Urothelium cell line (cell line): ENCODE measurements at regions not wholly inside any gene's neighbourhood (a gene's known extent, or its start where the extent isn't known, plus 50 kb on each side); places are given as distances from the start of the nearest gene placed in this dataset.

Experiments
- DNase-seq: peaks from one replicate; pipeline ENCODE4 v3.0.0; 2011; ENCODE audit warnings: low spot score, mixed read lengths
- FAIRE-seq: peaks from 2 replicates; lab custom pipeline; 2011; peaks lifted over from hg19 to GRCh38; lab: Jason Lieb, UNC

DNA sequence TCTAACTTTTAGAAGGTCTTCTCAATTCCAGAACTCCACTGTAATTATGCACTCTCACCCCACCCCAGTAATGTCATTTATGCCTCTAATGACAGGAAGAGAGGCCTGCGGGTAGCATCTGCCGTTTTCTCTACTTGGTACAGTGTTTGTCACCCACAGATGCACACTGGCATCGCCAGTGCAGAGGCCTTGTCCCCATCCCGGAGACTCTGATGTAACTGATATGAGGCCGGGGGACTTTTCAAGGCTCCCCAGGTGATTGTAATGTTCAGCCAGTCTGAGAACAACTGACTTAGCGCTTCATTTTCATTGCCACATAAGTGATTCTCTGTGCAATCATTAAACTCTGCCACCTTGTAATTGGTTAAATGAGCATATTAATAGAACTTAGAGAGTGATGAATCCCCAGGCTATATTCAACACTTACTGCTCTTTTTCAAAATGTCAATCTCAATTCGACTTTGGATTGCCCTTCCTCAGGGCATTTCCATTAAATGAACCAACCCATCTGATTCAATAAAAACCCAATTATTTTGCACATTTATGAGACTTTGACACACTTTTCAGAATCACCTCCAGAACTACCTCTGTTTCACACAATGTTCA, 113.2 kb downstream of the HERPUD2 start:
- FAIRE-seq: no peak
- DNase-seq: no peak

DNA sequence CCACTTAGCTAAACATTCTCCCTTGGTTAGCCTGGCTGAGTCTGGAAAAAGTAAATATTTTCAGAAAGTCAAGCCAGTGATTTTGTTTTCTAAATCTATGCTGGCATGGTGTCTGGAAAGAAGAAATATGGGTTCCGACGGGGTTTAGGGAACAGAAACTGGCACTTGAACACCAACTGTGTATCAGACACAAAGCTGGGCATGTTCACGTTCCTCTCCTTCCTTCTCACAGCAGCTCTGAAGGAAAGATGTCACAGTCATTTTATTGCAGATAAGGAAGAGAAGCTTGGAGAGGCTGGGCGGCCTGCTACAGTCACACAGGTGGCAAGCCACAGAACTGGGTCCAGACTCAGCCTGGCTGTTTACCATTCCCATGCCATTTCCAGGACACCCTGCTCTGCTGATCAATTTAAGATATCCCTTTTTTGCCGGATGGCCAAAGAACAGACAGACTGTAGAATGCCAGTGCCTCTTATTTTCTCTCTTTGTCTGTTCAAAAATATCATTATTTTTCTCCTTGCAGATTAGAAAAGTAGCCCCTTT, 118.8 kb downstream of the HERPUD2 start:
- FAIRE-seq: no peak
- DNase-seq: no peak

DNA sequence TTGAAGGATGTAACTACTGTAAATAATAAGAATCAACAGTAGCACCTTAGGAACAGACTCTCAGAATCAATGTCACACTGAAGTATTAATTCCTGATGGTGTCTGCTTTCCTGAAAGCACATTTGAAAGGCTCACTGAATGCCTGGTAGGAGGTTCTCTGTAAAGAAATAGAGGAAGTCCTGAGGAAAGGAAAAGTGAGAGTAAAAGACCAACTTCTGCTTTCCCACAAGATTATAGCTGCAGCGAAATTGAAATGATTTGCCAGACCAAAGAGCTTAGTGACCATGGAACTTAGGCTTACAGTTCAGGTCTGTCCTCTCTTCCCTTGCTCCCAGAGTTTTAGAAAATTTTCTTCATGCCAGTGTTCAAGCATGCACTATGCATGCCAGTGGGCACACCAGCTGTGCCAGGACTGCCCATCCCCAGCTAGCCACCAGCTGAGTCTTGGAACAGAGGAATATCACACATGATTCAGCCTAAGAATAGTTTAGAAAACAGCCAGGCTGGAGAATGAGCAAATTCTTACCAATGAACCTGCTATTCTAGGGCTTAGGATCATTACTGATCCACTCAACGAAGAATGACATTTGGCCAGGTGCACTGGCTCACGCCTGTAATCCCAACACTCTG, 123.2 kb downstream of the HERPUD2 start:
- no peak for FAIRE-seq

DNA sequence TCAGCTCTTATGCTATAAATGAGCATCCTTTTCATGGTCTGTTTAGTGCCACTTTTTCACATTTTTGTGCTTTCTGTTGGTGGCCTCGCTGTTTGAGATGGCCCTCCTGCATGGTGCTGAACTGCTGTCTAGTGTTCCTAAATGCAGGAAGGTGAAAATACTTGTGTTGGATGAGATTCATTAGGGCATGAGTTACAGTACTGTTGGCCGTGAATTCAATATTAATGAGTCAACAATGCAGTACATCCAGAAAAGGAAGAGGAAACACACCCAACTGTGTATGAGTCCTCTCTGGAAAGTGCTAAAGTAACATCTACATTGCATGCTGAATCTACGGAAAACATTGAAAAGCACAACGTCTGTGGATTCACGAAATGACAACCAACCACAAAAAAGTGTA, 124.0 kb downstream of the HERPUD2 start:
- DNase-seq: no peak
- no peak for FAIRE-seq

More for the DNA sequence above, 123.2 kb downstream of the HERPUD2 start:
- DNase-seq: no peak

DNA sequence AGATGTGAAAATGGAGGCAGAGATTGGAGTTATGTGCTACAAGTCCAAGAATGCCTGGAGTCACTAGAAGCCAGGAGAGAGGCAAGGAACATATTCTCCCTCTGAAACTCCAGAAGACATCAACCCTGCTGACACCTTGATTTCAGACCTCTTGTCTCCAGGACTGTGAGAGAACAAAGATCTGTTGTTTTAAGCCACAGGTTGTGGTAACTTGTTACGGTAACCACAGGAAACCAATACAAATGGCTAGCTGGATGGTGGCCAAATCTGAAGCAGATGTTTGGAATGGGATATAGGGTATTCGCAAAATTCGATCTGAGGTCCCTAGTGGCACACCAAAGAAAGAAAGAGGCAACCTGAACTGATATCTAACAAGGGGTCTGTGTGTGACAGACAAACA, 129.0 kb downstream of the HERPUD2 start:
- peak; percentile 25 for DNase-seq
- peak; percentile 5 for FAIRE-seq

DNA sequence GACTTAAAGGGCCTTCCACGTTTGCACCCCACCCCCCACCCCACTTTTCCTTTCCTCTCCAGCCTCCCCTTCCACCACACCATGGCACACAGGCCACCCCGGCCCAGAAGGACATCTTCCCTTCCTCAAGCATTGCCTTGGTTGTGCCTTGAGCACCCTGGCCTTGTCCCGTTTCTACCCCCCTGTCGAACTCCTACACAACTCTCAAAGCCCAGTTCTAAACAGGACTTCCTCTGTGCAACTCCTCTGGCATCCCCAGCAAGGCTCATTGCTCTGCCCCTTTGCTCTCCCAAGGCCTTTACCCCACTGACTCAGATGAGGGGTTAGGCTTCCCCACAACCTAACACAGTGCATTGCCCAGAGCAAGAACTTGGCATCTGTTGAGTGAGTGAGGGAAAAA, 136.1 kb downstream of the HERPUD2 start:
- peak; percentile 30 for FAIRE-seq
- DNase-seq: no peak

DNA sequence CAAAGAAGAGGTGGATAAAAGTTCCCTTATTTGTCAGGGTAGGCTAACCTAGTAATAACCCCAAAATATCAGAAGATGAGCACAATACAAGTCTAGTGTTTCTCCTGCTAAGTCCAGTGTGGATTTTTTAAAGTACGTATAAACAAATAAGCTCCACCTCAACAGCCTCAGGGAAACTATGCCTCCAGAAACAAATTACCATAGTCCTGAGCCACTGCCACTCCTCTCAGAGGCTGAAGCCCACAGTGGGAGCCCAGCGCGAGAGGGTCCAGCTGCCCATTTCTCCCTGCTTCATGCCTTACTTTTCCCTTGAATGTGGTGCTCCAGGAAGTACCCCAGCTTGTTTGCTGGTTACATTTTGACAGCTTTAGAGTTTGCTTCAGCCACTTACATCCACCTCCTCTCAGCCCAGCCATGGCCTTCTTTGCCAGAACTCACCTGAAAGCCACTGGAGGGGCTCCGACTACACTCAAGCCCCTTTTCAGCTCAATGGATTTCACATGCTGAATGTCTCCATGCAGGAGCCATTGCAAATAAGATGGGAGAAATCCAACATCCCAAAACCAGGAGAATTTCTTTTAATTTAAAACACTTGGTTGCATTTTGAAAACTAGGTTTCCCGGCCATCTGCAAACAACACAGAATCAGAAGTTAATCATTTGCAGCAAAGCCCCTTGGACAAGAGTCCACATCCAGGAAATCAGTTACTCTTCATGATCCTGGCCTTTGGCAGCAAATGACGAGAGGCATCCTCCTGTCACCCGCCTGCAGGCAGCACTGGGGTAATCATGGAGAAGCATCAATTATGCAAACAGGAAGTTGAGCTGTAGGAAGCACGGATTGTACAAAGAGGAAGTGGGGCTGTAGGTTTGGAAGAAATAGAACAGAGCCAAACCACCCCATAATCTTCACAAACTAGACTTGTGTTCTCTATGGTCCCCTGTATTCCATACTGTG, 138.1 kb downstream of the HERPUD2 start:
- FAIRE-seq: no peak
- DNase-seq: no peak

DNA sequence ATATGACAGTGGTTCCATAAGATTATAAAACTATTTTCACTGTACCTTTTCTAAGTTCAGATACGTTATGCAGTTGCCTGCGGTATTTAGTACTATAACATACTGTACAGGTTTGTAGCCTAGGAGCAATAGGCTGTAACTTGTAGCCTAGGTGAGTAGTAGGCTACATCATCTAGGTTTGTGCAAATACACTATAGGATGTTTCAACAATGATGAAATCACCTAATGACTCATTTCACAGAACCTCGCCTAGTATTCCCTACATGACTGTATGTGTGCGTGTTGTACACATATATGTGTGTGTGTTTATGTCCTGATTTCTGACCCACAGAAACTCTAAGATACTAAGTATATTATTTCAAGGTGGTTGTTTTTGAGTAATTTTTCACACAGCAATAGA, 139.0 kb downstream of the HERPUD2 start:
- no peak for DNase-seq
- FAIRE-seq: no peak

DNA sequence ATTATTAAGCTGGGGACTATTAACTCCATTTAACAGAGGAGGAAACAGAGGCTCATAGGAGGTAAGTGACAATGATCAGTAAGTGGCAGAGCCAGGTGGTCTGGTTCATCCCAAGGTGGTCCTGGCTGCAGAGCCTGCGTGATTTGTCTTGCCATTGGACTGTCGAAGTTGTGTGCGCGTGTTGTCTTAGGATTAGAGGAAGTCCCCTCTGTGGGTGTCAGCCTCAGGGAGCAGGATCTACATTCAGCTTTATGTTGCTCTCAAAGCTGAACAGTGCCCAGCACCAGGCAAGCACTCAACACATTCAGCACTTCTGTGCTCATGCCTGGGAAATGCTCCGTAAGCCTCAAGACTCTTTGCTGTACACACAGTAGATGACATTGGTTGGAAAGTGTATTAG, 139.5 kb downstream of the HERPUD2 start:
- peak; percentile 85 for FAIRE-seq

DNA sequence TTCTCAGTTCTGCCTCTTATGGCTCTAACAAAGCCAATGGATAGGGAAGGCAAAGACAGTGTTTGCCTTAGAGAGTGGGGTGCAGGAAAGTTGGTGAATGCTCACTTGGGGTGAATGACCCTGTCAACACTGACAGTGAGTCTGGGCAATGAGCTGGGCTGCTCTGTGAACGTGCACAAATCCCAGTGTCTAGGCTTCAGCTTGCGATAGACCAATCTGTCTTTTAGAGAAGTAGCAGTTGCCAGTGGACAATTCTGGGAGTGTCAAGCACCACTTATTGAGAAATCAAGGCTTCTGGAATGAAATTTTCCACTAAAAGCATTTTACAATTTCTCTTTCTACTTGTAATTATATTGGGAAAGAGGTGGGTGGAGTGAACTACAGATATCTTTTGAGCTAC, 141.4 kb downstream of the HERPUD2 start:
- FAIRE-seq (peak; percentile 91), DNase-seq (no peak)

More for the DNA sequence above, 139.5 kb downstream of the HERPUD2 start:
- no peak for DNase-seq

DNA sequence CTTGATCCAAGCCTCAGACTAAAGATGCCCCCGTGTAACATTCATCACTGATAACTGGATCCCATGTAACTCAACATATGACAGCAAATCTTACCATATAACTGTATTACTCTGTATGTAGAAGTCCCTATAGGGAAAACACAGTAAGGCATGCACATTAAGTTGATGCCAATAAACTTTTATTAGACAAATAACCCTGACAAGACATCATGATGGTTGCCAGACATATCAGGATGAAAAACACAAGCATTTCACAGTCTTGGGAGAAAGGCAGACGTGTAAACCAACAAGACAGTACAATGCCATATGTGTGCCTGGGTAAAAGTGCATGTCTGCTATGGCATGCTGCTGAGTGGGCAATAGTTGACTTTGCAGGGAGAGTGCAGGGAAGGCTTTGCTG, 142.2 kb downstream of the HERPUD2 start:
- no peak for DNase-seq
- FAIRE-seq: peak; percentile 95

DNA sequence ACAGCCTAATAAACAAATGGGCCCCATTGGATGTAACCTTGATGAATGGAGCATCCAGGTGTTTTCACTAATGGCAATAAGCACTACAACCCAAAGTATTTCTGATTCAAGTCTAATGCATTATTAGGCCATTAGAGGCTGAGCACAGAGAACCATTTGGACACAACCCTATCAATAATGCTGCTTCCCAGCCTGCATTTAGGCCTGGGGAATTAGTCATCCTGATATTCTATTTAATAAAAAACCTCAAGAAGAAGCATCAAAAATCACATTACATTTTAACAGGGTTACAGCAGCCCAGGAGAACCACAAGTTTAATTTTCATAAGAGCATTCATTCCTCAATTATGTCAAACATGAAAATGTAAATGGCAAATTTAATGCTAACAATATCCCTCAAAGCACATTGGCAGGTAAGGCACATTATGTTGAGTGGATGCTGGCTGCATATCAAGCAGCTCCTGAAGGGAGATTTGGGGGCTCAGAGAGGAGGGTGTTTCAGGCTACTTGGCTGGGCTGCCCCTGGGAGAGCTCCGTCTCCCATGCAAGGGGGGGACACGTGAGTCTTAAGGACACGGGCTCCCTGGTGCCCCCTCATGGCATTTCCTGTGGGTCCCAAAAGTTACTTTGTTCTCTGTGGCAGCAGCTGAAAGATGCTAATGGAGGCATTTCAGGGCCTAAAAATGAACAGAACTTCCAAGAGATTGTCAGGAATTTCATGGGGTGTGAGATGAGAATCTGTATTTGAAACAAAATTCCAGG, 143.4 kb downstream of the HERPUD2 start:
- DNase-seq (no peak), FAIRE-seq (no peak)

DNA sequence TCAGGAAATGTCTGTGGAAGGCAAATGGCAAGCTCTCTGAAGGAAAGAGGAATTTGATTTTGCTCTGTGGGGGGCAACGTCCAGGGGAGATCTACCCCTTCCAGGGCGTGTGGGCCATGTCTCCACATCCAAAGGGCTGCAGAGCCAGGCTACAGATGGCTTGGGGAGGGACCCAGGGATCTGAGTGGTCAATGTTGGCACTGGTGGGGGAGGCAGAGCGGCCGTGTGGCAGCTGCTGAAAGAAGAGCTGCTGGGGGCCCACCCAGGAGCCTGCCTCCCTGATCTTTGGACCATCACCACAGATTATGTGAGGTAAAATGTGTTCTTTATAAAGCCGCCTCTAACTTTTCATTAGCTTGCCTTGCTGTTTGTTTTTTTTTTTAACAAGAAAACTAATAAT, 144.1 kb downstream of the HERPUD2 start:
- no peak for FAIRE-seq

DNA sequence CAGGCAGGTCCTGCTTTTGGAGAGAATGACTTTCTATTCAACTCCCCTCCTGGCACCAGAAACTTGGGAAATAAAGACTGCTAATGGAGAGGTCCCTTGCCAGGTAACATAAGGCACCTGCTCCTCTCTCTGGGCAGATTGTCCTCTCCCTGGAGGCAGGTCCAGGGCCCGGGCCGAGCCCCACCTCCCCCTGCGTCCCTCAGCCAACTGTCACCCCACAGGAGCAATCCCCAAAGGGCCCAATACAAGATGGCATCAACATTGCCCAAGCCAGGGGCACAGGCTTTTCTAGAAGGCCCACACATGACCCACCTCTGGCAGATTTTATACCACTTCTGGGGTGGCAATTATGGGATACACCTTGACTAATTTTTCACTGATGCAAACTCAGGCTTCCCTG, 145.2 kb downstream of the HERPUD2 start:
- FAIRE-seq (no peak), DNase-seq (no peak)

More for the DNA sequence above, 144.1 kb downstream of the HERPUD2 start:
- no peak for DNase-seq

DNA sequence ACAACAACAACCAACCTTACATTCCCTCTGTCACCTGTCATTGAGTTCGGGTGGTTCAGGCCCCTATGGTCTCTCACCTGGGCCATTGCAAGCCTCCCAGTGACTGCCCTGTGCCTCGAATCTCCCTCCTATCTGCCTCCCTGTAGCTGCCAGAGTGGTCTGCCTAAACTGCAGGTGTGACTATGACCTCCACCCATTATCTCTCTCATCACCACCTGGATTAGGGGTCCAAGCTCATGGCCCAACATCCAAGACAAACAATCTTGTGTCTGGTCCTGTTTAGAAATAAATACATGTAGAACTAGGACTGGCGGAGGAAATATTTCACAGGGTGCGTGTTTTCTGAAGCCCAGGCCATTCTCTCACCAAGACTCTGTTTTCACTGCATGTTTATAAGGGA, 146.6 kb downstream of the HERPUD2 start:
- FAIRE-seq (no peak), DNase-seq (no peak)

DNA sequence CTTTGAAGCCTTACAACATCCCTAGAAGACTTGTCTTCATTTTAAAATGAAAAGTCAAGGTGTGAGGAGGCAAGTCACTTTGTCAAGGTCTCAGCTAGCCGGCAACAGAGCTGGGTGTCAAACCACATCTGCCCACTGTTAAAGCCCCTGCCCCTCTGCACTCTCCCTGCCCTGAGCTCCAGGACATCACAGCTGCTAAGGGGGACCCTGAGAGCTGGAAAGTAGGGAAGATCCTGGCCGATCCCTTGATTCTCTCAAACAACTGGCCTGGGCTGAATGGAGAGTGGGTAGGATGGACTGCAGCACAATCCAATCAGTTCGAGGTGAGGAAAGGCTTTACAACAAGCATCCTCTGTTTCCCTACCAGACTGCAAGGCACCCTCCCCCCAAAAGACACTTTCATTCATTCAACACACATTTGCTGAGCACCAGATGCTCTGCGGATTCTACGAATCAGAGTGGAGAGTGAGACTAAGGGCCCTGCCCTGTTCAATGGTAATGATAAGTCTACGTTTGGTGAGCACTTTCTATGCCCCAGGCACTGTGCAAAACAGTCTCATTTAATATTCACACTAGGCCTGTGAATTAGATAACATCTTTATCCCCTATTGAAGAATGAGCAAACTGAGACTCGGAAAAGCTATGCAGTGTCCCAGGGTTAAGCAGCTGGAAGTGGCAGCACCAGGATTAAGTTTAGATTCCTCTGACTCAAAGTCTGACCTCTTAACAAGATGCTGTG, 148.1 kb downstream of the HERPUD2 start:
- FAIRE-seq: no peak
- DNase-seq: no peak

DNA sequence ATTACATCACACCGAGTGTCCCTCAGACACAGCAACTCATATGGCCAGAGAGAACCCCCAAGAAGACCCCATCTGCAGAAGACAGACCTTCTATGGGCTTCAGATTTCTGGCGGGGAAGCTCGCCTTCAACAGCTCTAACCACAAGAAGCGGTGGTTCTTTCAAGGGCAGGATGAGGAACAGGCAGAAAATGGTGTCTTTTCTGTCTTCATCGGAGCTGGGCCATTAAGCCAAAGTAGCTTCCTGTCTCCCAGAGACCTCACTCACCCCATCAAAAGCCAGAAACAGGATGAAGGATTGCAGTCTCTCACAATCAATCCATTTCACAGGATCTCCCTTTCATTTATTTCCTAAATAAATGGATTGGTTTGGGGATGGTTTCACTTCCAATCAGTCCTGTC, 149.1 kb downstream of the HERPUD2 start:
- FAIRE-seq (no peak), DNase-seq (no peak)

DNA sequence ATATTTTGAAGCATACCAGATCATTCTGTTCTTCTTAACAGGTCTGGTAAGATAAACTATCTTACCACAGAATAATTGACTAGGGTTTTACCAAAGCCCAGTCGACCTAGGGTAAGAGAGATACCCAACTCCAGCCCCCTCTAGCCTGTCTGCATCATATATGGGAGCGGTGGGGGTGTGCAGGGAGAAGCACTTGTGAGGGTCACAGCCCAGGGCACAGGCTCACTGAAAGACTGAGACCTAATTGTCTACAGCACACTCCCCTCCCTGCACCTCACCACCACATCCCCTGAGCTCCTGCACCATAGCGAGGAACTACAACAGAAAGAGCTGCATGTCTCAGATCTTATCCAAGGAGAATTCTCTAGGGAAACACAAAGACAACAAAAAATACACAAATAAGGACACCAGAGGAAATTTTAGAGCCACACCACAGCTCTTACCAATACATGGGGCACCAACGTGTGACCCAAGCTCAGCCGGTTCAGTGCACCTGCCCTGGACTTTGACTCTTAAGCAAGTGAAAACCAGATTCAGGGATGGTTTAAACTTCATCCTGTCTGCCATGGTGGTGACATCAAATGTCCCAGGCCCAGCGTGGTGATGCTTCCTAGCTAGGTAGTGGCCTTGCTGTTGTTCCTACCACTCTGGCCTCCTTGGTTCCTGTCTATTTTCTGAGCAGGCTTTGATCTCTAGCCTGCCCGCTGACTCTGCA, 150.8 kb downstream of the HERPUD2 start:
- FAIRE-seq: no peak
- DNase-seq: no peak
